Mesothelial cell of epicardium (in vitro differentiated cells): ENCODE measurements at regions not wholly inside any gene's neighbourhood (a gene's known extent, or its start where the extent isn't known, plus 50 kb on each side); places are given as distances from the start of the nearest gene placed in this dataset.

Source experiments
- DNase-seq, 2 experiments: peaks; one replicate each; pipeline ENCODE4 v3.0.0; 2021; ENCODE audit warnings: low spot score in 2 of 2; ENCODE audit not compliant: unreplicated experiment in 2 of 2
- H3K27ac Mint-ChIP-seq: 2 replicates; pipeline ENCODE4 v1.8.0; 2021; ENCODE audit warnings: mixed read lengths
- H3K27me3 Mint-ChIP-seq: 2 replicates; pipeline ENCODE4 v1.8.0; 2021; ENCODE audit warnings: low read depth, mixed read lengths
- H3K36me3 Mint-ChIP-seq: 2 replicates; pipeline ENCODE4 v1.8.0; 2021; ENCODE audit warnings: mixed read lengths
- H3K4me1 Mint-ChIP-seq: 2 replicates; pipeline ENCODE4 v1.8.0; 2021; ENCODE audit warnings: mixed read lengths
- H3K4me3 Mint-ChIP-seq: 2 replicates; pipeline ENCODE4 v1.8.0; 2021; ENCODE audit warnings: mild to moderate bottlenecking, moderate library complexity, mixed read lengths
- H3K9me3 Mint-ChIP-seq: 2 replicates; pipeline ENCODE4 v1.8.0; 2021; ENCODE audit warnings: mixed read lengths
- TF ChIP-seq, protein P1 (sequence below): fragments of 200-600 bp; sonication (generic); IDR thresholded peaks from one replicate; pipeline ENCODE4 v1.5.0; 2021; ENCODE audit warnings: antibody characterized with exemption; ENCODE audit not compliant: unreplicated experiment

DNA sequence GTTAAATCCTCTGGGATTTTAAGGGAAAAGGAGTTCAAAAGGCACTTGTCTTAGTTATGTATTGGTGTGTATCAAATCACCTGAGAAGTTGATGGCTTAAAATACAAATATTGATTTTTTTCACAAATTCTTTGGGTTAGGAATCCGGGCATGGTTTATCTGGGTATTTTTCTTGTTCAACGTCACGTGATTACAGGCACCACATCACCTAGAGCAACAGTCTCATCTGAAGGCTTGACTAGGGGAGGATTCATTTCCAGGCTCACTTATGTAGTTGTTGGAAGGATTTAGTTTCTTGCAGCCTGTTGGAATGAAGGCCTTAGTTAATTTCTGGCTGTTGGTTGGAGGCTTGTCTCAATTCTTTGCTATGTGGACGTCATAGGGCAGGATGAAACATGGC is 326.1 kb downstream of the STIM2 start:
- Mint-ChIP-seq H3K4me3 (no peak overlapping the region), H3K4me1 (peaks cover 5% of the 10 kb centered on the region), H3K36me3 (no peaks in the 10 kb centered on the region), H3K27ac (no peak overlapping the region), H3K27me3 (peaks cover 32% of the 10 kb centered on the region), H3K9me3 (no peaks in the 10 kb centered on the region)
- TF ChIP-seq, protein P1, sequence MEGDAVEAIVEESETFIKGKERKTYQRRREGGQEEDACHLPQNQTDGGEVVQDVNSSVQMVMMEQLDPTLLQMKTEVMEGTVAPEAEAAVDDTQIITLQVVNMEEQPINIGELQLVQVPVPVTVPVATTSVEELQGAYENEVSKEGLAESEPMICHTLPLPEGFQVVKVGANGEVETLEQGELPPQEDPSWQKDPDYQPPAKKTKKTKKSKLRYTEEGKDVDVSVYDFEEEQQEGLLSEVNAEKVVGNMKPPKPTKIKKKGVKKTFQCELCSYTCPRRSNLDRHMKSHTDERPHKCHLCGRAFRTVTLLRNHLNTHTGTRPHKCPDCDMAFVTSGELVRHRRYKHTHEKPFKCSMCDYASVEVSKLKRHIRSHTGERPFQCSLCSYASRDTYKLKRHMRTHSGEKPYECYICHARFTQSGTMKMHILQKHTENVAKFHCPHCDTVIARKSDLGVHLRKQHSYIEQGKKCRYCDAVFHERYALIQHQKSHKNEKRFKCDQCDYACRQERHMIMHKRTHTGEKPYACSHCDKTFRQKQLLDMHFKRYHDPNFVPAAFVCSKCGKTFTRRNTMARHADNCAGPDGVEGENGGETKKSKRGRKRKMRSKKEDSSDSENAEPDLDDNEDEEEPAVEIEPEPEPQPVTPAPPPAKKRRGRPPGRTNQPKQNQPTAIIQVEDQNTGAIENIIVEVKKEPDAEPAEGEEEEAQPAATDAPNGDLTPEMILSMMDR = no peak
- DNase-seq = no peak

DNA sequence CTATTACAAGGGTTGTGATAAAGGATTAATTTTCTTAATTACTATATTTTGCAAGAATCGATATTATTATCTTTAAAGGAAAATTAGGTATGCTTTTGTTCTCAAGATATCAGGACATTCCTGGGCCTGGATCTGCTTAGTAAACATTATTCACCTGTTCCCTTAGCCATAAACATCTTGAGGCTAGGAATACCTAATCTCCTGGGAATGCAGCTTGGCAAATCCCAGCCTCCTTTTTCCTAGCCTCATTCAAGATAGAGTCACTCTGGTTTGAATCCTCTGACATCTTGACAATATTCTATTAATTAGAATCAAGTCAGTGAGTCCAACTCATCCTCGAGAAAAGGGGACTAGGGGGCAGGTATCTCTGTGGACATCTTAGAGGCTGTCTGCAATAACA is 327.1 kb downstream of the STIM2 start:
- Mint-ChIP-seq H3K36me3 (no peaks in the 10 kb centered on the region), H3K4me3 (no peak overlapping the region), H3K27ac (no peak overlapping the region), H3K9me3 (no peaks in the 10 kb centered on the region), H3K27me3 (peaks cover 40% of the 10 kb centered on the region), H3K4me1 (peaks cover 5% of the 10 kb centered on the region)
- TF ChIP-seq, protein P1 = no peak
- no peak for DNase-seq

DNA sequence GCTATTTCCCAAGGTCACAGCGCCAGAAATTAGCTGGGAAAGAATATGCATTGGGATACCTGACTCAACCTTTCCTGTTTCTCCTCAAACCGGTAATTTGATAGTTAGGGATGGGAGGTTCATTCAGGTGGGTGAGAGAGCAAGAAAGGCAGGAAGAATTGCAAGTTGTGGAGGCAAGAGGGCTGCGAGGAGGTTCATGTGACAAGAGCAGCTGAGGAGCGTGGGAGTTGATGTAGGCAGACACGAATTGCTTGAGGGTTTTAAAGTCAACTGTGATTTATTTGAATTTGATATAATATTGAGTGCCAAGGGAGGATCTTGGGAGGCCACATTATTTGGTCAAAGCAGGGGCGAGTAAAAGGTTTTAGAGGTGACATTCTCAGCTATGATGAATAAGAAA is 329.0 kb downstream of the STIM2 start:
- H3K4me3 Mint-ChIP-seq = no peak overlapping the region
- TF ChIP-seq, protein P1 = no peak
- peaks cover 5% of the 10 kb centered on the region for H3K4me1 Mint-ChIP-seq
- H3K27me3 Mint-ChIP-seq = peaks cover 50% of the 10 kb centered on the region
- H3K36me3 Mint-ChIP-seq = no peaks in the 10 kb centered on the region
- no peak overlapping the region for H3K27ac Mint-ChIP-seq
- H3K9me3 Mint-ChIP-seq = no peaks in the 10 kb centered on the region
- DNase-seq = no peak

DNA sequence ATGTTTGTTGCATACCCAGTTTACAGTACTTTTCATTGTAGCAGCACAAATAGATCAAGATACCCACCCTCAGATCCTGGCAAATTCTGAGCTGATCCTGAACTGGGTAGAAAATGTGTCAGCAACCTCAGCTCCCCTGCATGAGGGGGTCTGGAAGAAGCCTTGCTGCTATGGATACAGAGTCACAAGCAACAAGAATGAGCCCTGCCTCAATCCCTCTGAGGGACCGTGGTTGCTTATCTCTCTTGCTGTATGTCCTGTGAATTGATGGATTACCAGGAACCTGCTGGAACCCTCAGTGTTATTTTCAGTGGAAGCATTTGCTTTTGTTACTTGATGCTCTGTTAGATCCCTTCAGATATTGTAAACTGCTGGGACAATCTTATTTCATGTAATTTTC is 331.0 kb downstream of the STIM2 start:
- Mint-ChIP-seq H3K9me3 (no peaks in the 10 kb centered on the region), H3K36me3 (no peaks in the 10 kb centered on the region), H3K27me3 (peaks cover 62% of the 10 kb centered on the region), H3K27ac (no peak overlapping the region), H3K4me3 (no peak overlapping the region), H3K4me1 (peaks cover 5% of the 10 kb centered on the region)
- TF ChIP-seq, protein P1 = no peak
- no peak for DNase-seq

DNA sequence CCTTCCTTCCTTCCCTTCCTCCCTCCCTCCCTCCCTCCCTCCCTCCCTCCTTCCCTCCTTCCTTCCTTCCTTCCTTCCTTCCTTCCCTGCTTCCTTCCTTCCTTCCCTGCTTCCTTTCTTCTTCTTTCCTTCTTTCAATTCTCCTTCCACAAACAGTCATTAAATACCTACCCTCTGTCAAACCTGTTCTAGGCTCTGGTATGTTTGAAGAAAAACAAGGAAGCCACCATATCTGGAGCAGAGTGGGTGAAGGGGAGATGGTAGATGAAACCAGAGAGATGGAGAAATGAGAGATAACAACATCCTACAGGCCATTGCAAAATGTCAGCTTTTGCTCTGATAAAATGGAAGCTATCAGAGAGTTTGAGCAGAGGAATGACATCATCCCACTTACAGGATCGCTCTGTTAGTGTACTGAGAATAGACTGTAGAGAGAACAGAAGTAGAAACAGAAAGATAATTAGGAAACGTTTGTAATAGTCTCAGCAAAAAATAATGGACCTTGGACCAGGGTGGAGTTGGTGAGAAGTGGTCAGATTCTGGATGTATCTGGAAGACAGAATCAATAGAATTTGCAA is 334.0 kb downstream of the STIM2 start:
- Mint-ChIP-seq H3K4me1 (peaks cover 2% of the 10 kb centered on the region), H3K9me3 (no peaks in the 10 kb centered on the region), H3K4me3 (no peak overlapping the region), H3K27ac (no peak overlapping the region), H3K27me3 (peaks cover 55% of the 10 kb centered on the region), H3K36me3 (no peaks in the 10 kb centered on the region)
- TF ChIP-seq, protein P1 = no peak
- no peak for DNase-seq

DNA sequence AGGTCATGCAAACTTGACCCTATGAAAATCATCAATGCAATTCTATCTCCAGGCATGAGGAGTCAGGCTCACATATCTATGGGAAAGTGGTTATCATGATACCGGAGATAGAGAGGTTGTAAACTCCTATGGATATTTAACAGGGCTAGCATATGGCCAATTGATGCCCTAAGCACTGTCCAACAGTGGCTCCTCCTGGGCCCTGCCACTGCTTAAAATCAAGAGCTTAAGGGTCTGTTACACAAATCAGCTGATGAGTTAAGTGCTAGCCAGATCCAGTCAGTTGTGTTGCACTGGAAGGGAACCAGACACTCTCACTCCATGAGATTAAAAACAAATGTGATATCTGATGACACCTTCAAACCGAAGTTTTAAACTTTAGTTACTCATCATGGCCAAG is 337.6 kb downstream of the STIM2 start:
- H3K36me3 Mint-ChIP-seq = no peaks in the 10 kb centered on the region
- TF ChIP-seq, protein P1 = no peak
- DNase-seq = no peak
- H3K27ac Mint-ChIP-seq = no peak overlapping the region
- H3K4me3 Mint-ChIP-seq = no peak overlapping the region
- no peaks in the 10 kb centered on the region for H3K9me3 Mint-ChIP-seq
- H3K27me3 Mint-ChIP-seq = peaks cover 48% of the 10 kb centered on the region
- H3K4me1 Mint-ChIP-seq = peaks cover 3% of the 10 kb centered on the region
